ENCODE measurements at regions not wholly inside any gene's neighbourhood (a gene's known extent, or its start where the extent isn't known, plus 50 kb on each side); places are given as distances from the start of the nearest gene placed in this dataset.

DNA sequence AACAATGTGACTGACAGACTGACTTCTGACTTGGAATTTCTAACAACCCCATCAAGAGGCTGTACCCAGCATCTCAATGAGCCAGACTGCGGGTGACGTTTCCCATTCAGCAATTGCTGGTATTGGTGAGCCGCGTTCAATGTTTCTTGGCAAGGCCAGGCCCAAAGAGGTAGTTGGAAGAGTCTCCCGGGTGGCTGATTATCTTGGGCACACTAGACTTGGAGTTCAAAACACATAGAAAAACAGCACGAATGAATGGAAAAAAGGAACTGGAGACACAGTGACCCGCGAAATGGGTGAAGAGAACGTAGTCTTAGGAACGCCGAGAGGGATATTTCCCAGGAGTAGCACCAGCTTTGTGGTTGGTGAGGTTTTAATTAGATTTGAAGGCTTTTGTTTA lies 81.1 kb upstream of the SLC22A11 start:
- Mint-ChIP-seq H3K36me3 (ENCODE audit: low read depth) (no peaks in the 10 kb centered on the region), H3K27me3 (ENCODE audit: low read depth) (peaks cover 22% of the 10 kb centered on the region), H3K27ac (no peak overlapping the region), H3K4me1 (ENCODE audit: low read depth) (no peaks in the 10 kb centered on the region), H3K4me3 (no peak overlapping the region), H3K9me3 (no peaks in the 10 kb centered on the region)

DNA sequence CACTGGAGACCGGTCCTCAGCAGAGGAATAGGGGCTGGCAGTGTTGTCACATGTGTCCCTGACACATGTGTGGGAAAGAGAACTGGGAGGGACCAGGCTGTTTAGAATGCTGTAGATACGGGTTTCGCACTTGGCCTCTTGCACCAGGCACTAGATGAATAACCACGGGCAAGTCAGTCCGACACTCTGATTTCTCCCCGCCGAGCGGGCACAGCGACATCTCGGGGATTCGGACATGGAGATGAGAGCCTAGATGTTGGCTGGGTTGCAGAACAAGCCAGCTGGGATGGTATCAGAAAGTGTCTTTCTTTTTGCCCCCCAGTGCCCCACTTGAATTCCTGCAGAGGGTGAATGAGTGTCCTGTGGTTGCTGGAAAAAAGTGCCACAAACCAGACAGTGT lies 80.6 kb upstream of the SLC22A11 start:
- Mint-ChIP-seq H3K9me3 (no peaks in the 10 kb centered on the region), H3K4me1 (ENCODE audit: low read depth) (no peaks in the 10 kb centered on the region), H3K4me3 (no peak overlapping the region), H3K27ac (no peak overlapping the region), H3K27me3 (ENCODE audit: low read depth) (peaks cover 22% of the 10 kb centered on the region), H3K36me3 (ENCODE audit: low read depth) (no peaks in the 10 kb centered on the region)

GRCh38 chr11:64476881-64477280 lies 78.9 kb upstream of the SLC22A11 start:
- no peaks in the 10 kb centered on the region for H3K4me1 Mint-ChIP-seq (ENCODE audit: low read depth)
- peaks cover 22% of the 10 kb centered on the region for H3K27me3 Mint-ChIP-seq (ENCODE audit: low read depth)
- no peaks in the 10 kb centered on the region for H3K36me3 Mint-ChIP-seq (ENCODE audit: low read depth)
- no peak overlapping the region for H3K4me3 Mint-ChIP-seq
- no peak overlapping the region for H3K27ac Mint-ChIP-seq
- no peaks in the 10 kb centered on the region for H3K9me3 Mint-ChIP-seq

GRCh38 chr11:64477675-64478074 lies 78.1 kb upstream of the SLC22A11 start:
- Mint-ChIP-seq H3K9me3 (no peaks in the 10 kb centered on the region), H3K27me3 (ENCODE audit: low read depth) (peaks cover 23% of the 10 kb centered on the region), H3K27ac (no peak overlapping the region), H3K4me3 (no peak overlapping the region), H3K4me1 (ENCODE audit: low read depth) (no peaks in the 10 kb centered on the region), H3K36me3 (ENCODE audit: low read depth) (no peaks in the 10 kb centered on the region)

DNA sequence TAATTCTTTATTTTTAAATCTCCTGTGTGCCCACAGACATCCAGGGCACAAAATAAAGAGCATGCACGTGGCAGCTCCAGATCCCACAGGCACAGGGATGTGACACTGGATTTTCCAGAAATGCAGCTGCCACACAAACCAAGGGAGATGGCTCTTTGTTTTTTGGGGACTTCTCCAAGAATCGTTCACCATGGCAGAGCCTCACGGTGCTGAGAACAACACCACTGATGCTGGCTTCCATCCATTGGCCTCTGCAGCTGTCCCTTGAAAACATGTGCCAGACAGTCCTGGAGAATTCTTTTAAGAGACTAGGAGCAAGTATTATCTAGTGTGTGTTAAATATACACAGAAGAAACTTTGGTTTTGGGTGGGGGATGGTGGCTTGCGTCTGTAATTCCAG lies 73.2 kb upstream of the SLC22A11 start:
- Mint-ChIP-seq H3K27me3 (ENCODE audit: low read depth) (peaks cover 16% of the 10 kb centered on the region), H3K36me3 (ENCODE audit: low read depth) (no peaks in the 10 kb centered on the region), H3K27ac (no peak overlapping the region), H3K4me3 (no peak overlapping the region), H3K9me3 (no peaks in the 10 kb centered on the region), H3K4me1 (ENCODE audit: low read depth) (no peaks in the 10 kb centered on the region)

DNA sequence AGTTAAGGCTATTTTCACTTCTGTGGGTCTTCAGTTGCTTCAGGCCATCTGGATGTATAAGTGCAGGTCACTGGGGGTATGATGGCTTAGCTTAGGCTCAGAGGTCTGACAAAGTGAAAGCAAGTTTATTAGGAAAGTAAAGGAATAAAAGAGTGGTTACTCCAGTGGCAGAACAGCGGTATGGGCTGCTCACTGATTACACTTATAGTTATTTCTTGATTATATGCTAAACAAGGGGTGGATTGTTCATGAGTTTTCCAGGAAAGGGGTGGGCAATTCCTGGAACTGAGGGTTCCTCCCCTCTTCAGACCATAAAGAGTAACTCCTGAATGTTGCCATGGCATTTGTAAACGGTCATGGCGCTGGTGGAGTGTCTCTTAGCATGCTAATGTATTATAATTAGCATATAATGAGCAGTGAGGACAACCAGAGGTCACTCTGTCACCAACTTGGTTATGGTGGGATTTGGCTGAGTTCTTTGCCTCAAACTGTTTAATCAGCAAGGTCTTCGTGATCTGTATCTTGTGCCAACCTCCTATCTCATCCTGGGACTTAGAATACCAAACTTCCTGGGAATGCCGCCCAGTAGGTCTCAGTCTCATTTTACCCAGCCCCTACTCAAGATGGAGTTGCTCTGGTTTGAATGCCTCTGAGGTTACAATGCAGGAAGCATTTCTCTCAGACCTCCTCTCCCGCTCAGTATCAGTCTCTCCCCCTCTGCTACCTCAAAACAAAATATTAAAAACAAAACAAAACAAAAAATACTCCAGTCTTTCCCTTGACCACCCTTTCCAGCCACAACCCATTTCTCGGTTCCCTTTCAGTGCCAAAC lies 71.3 kb upstream of the SLC22A11 start:
- Mint-ChIP-seq H3K9me3 (no peaks in the 10 kb centered on the region), H3K36me3 (ENCODE audit: low read depth) (no peaks in the 10 kb centered on the region), H3K27ac (no peak overlapping the region), H3K4me1 (ENCODE audit: low read depth) (peaks cover under 1% of the 10 kb centered on the region), H3K4me3 (no peak overlapping the region), H3K27me3 (ENCODE audit: low read depth) (peaks cover 21% of the 10 kb centered on the region)

DNA sequence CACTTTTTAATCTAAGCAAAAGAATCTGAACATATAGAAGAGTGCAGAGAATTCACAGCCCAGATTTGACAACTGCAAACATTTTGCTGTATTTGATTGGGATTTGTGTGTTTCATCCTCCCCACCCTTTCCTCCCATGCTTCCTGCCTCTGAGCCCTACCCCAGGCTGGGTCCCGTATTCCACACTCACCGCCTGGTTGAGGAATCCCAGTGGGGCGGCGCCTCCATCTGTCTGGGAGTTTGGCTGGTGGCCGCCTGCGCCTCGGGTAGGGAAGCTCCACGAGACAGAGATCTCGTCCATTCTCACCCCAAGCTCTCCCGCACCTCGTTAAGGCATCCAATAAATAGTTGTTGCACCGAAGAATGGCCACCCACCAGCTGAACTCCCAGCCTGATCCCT lies 70.7 kb upstream of the SLC22A11 start:
- Mint-ChIP-seq H3K4me3 (no peak overlapping the region), H3K36me3 (ENCODE audit: low read depth) (no peaks in the 10 kb centered on the region), H3K27me3 (ENCODE audit: low read depth) (peaks cover 20% of the 10 kb centered on the region)

DNA sequence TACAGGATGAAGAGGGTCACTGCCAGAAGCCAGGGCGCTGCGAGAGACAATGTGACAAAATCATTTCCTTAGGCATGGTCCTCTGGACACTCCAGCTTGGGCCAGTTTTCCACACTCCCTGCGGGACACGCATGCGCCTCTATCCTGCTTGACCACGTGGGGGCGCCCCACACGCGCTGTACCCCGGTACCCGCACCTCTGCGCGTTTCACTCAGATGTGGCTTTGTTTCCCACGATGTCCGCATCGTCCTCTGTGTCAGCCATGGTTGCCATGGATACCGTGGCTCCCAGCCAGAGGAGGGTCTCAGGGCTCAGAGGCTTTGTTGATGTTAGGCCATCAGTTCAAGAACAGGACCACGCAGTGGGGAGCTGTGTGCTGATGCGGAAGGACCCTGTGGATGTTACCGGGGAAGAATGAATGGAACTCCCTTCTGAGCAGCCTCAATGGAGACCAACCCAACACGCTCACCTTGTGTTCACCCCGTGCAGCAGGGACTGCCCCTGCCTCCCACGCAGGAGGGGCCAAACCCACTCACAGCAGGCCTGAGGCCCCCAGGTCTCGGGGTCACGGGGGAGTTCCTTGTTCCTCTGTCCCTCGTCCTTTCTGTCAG lies 65.8 kb upstream of the SLC22A11 start:
- no peaks in the 10 kb centered on the region for H3K36me3 Mint-ChIP-seq (ENCODE audit: low read depth)
- H3K9me3 Mint-ChIP-seq, result no peaks in the 10 kb centered on the region
- no peak overlapping the region for H3K4me3 Mint-ChIP-seq
- peaks cover 13% of the 10 kb centered on the region for H3K4me1 Mint-ChIP-seq (ENCODE audit: low read depth)
- peaks cover 34% of the 10 kb centered on the region for H3K27me3 Mint-ChIP-seq (ENCODE audit: low read depth)
- no peak overlapping the region for H3K27ac Mint-ChIP-seq

More for the DNA sequence above, 70.7 kb upstream of the SLC22A11 start:
- Mint-ChIP-seq H3K9me3 (no peaks in the 10 kb centered on the region), H3K27ac (no peak overlapping the region), H3K4me1 (ENCODE audit: low read depth) (peaks cover 4% of the 10 kb centered on the region)

DNA sequence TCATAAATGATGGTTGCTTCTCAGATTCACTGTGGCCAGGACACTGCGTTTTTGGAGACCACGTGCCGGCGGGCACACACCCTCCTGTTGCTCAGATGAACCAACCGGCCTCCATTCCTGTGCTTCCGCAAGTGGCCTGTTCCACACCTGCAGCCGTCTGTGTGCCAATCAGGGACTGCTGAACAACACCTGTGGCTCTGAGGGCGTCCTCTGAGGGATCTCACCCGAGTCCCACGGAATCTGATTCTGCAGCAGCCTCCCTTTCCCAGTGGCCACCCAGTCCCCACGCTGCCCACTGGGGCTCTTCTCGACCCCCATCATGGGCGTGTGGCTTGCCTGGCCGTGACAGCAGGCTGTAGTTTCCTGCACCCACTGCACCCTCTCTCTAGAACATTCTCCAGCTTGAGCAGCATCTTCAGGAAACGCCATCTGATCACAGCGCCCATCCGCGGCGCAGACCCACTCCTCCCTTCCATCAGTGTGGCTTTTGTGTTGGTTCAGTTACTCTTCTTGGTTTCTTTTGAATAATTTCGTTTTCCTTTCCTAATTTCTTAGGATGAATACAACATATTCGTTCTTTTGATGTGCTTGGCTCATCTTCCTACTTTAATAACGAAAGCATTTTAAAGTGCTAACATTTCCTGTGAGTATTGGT lies 65.1 kb upstream of the SLC22A11 start:
- Mint-ChIP-seq H3K36me3 (ENCODE audit: low read depth) (no peaks in the 10 kb centered on the region), H3K4me3 (peak overlapping the region; percentile 13), H3K4me1 (ENCODE audit: low read depth) (peaks cover 13% of the 10 kb centered on the region), H3K27me3 (ENCODE audit: low read depth) (peaks cover 34% of the 10 kb centered on the region), H3K9me3 (no peaks in the 10 kb centered on the region), H3K27ac (no peak overlapping the region)

DNA sequence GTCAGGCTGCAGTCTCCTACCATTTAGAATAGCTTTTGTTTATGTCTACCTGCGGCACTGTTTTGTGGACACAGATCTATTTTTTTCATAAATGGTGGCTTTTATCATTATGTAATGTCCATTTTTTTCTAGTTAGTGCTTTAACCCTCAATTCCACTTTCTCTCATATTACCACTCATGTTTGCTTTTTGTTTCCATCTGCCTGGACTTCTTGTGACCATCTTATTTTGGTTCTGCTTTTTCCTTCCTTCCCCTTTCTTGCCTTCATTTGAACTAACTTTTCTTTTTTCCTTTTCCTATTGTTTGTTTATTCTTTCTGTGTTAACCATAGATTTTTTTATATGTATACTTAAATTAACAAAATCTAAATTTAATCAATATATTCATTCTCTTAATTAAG lies 63.2 kb upstream of the SLC22A11 start:
- Mint-ChIP-seq H3K27me3 (ENCODE audit: low read depth) (peaks cover 34% of the 10 kb centered on the region), H3K27ac (peak overlapping the region; percentile 9), H3K36me3 (ENCODE audit: low read depth) (no peaks in the 10 kb centered on the region), H3K4me1 (ENCODE audit: low read depth) (peaks cover 13% of the 10 kb centered on the region), H3K9me3 (no peaks in the 10 kb centered on the region), H3K4me3 (no peak overlapping the region)

GRCh38 chr11:64498136-64498535 lies 57.6 kb upstream of the SLC22A11 start:
- H3K9me3 Mint-ChIP-seq, result no peaks in the 10 kb centered on the region
- no peak overlapping the region for H3K27ac Mint-ChIP-seq
- H3K36me3 Mint-ChIP-seq (ENCODE audit: low read depth), result no peaks in the 10 kb centered on the region
- H3K4me3 Mint-ChIP-seq, result no peak overlapping the region
- peaks cover 14% of the 10 kb centered on the region for H3K27me3 Mint-ChIP-seq (ENCODE audit: low read depth)
- H3K4me1 Mint-ChIP-seq (ENCODE audit: low read depth), result peaks cover 2% of the 10 kb centered on the region

GRCh38 chr11:64499261-64500004 lies 56.3 kb upstream of the SLC22A11 start:
- H3K27ac Mint-ChIP-seq, result no peak overlapping the region
- H3K4me3 Mint-ChIP-seq, result no peak overlapping the region
- no peaks in the 10 kb centered on the region for H3K36me3 Mint-ChIP-seq (ENCODE audit: low read depth)
- H3K4me1 Mint-ChIP-seq (ENCODE audit: low read depth), result peaks cover 2% of the 10 kb centered on the region
- H3K9me3 Mint-ChIP-seq, result no peaks in the 10 kb centered on the region
- H3K27me3 Mint-ChIP-seq (ENCODE audit: low read depth), result peaks cover 2% of the 10 kb centered on the region

GRCh38 chr11:64500176-64501013 lies 55.3 kb upstream of the SLC22A11 start:
- H3K27me3 Mint-ChIP-seq (ENCODE audit: low read depth), result no peaks in the 10 kb centered on the region
- H3K4me3 Mint-ChIP-seq, result no peak overlapping the region
- no peaks in the 10 kb centered on the region for H3K9me3 Mint-ChIP-seq
- peaks cover 2% of the 10 kb centered on the region for H3K4me1 Mint-ChIP-seq (ENCODE audit: low read depth)
- H3K36me3 Mint-ChIP-seq (ENCODE audit: low read depth), result no peaks in the 10 kb centered on the region
- H3K27ac Mint-ChIP-seq, result no peak overlapping the region
